Esophagus squamous epithelium (tissue), 5 donors: ENCODE measurements at regions not wholly inside any gene's neighbourhood (a gene's known extent, or its start where the extent isn't known, plus 50 kb on each side); places are given as distances from the start of the nearest gene placed in this dataset.

Experiments
- DNase-seq: peaks from one replicate; lab custom pipeline; 2025; lab: John Stamatoyannopoulos, UW
- H3K27ac ChIP-seq, 4 donors: fragments of 200-600 bp; sonication (generic); one replicate each; pipeline ENCODE4 v1.5.1; 2016 to 2019; ENCODE audit warnings: mild to moderate bottlenecking in 1 of 4
- H3K27me3 ChIP-seq, 4 donors: fragments of 200-600 bp; sonication (generic); 1 replicate in 3 of 4; 2 replicates in 1 of 4; pipeline versions ENCODE4 v1.5.1 to v1.6.0; 2017 to 2021; ENCODE audit warnings: antibody characterized with exemption in 1 of 4
- H3K36me3 ChIP-seq, 3 donors: fragments of 200-600 bp; sonication (generic); one replicate each; pipeline ENCODE4 v1.5.1; 2016 to 2019
- H3K4me1 ChIP-seq, 3 donors: fragments of 200-600 bp; sonication (generic); one replicate each; pipeline ENCODE4 v1.5.1; 2017 to 2019
- H3K4me3 ChIP-seq, 4 donors: fragments of 200-600 bp; sonication (generic); 1 replicate in 3 of 4; 2 replicates in 1 of 4; pipeline ENCODE4 v1.5.1; 2016 to 2019; ENCODE audit warnings: mild to moderate bottlenecking in 2 of 4, moderate library complexity in 1 of 4
- H3K9me3 ChIP-seq, 3 donors: fragments of 200-600 bp; sonication (generic); one replicate each; pipeline ENCODE4 v1.5.1; 2016 to 2019
- POLR2A ChIP-seq, 4 donors: fragments of 450-650 bp; IDR thresholded peaks; one replicate each; pipeline ENCODE4 v1.6.1; 2017; ENCODE audit warnings: antibody characterized with exemption in 4 of 4, mild to moderate bottlenecking in 4 of 4, moderate library complexity in 3 of 4
- WGBS, 2 donors: methylation state at CpG; one replicate each; pipeline ENCODE4 v1.1.5; 2018; 5-methylcytosine and 5-hydroxymethylcytosine counted together
- intact Hi-C: fragments of 100-400 bp; cut with DNase I; formaldehyde crosslinking; loops from one replicate; pipeline ENCODE4 v1.15.0; 2022
- TF ChIP-seq, protein P1 (sequence below), 6 experiments: fragments of 450-650 bp in 4 of 6; fragments of 200-600 bp in 2 of 6; sonication (generic) in 2 of 6; IDR thresholded peaks; one replicate each; pipeline ENCODE4 v1.5.1; 2016 to 2019; ENCODE audit warnings: antibody characterized with exemption in 6 of 6, mild to moderate bottlenecking in 4 of 6, moderate library complexity in 4 of 6
- donor health status: DM: yes; HTN: yes; CAD: no.

DNA sequence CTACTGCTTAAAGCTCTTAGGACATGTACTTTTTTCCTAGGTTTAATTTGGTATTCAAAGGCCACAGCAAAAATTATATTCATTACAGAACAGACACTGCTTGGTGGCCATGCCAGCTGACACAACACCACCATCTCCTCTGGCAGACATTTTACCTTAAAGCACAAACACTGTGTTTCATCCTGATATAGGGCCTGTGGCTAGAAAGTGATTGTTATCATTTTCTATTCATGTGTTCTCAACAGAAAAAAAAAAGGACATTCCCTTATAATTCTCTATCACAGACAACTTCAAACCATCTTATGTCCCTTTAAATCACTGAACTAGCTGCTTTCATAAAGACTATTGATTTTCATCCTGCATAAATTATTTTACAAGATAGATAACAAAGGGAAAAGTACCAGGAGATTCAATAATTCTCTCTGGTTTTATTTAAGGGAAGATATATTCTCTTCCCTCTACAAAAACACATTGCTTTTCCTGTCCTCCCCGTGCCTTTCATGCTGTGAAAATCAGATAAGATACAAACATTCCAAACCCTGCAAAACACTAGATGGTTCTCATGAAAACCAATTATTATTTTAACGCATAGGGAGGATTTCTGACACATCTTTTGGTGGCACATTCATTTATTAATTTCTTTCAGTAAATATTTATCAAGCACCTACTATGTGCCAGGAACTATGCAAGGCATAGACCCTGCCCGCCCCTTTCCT, 139.3 kb upstream of the TMCC3 start:
- intact Hi-C loops = no loop called here
- Histone ChIP-seq H3K9me3 (no peaks in the 10 kb centered on the region), H3K4me3 (no peak overlapping the region), H3K27ac (no peak overlapping the region), H3K36me3 (no peaks in the 10 kb centered on the region), H3K4me1 (no peaks in the 10 kb centered on the region), H3K27me3 (no peaks in the 10 kb centered on the region)
- TF ChIP-seq, protein P1, sequence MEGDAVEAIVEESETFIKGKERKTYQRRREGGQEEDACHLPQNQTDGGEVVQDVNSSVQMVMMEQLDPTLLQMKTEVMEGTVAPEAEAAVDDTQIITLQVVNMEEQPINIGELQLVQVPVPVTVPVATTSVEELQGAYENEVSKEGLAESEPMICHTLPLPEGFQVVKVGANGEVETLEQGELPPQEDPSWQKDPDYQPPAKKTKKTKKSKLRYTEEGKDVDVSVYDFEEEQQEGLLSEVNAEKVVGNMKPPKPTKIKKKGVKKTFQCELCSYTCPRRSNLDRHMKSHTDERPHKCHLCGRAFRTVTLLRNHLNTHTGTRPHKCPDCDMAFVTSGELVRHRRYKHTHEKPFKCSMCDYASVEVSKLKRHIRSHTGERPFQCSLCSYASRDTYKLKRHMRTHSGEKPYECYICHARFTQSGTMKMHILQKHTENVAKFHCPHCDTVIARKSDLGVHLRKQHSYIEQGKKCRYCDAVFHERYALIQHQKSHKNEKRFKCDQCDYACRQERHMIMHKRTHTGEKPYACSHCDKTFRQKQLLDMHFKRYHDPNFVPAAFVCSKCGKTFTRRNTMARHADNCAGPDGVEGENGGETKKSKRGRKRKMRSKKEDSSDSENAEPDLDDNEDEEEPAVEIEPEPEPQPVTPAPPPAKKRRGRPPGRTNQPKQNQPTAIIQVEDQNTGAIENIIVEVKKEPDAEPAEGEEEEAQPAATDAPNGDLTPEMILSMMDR (IDR thresholded peaks at IDR 0.05) = no peak
- no peak for TF ChIP-seq POLR2A (IDR thresholded peaks at IDR 0.05)
- WGBS, 2 donors = 68 to 75% methylated on average over 3 of the region's 3 CpGs
- no peak for DNase-seq

DNA sequence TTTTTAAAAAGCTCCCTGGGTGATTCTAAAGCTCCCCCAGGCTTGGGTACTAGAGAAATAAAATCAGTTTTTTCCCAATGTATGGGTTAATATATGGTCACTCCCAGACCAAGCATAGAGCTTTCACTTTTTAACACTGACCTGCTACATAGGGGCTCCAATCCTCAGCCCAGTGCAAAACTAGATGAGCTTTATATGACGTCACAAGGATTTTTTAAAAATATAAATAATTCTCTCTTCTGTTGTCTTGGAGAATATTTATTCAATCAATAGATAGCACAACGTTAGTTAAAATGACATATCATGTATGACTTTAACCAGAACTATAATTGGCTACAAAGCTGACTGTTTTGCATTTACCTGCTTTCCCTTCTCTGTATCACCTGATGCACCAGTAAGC, 137.9 kb upstream of the TMCC3 start:
- no peak overlapping the region for H3K27ac ChIP-seq
- intact Hi-C loops = no loop called here
- WGBS, 2 donors = 67 to 76% methylated on average over 2 of the region's 2 CpGs
- H3K4me3 ChIP-seq = no peak overlapping the region
- no peaks in the 10 kb centered on the region for H3K36me3 ChIP-seq
- no peak for DNase-seq
- H3K9me3 ChIP-seq = no peaks in the 10 kb centered on the region
- TF ChIP-seq POLR2A (IDR thresholded peaks at IDR 0.05) = no peak
- TF ChIP-seq, protein P1 (IDR thresholded peaks at IDR 0.05) = no peak
- peaks cover 0 to 6% (median 3%) of the 10 kb centered on the region in 3 donors for H3K4me1 ChIP-seq
- no peaks in the 10 kb centered on the region for H3K27me3 ChIP-seq

DNA sequence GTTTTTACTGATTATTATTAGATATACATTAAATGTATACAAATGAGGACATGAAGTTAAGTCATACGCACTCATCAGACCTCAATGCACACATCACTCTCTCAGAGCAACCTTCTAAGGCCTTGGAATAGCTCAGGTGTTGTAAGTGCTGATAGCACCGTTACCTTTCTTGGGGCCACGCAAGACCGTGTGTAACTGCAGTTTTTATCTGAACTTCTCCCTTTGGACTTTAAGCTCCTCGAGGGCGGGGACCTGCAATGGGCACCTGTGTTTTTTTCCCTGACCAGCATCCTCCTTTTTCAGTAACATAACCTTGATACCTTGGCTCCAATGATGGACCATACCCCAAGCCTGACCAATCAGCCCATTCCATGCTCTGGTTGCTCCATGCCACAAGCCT, 136.5 kb upstream of the TMCC3 start:
- H3K36me3 ChIP-seq = no peaks in the 10 kb centered on the region
- no peaks in the 10 kb centered on the region for H3K27me3 ChIP-seq
- WGBS, 2 donors = 88 to 92% methylated on average over 6 of the region's 6 CpGs
- no peaks in the 10 kb centered on the region for H3K9me3 ChIP-seq
- no peak overlapping the region for H3K4me3 ChIP-seq
- peaks cover 0 to 6% (median 3%) of the 10 kb centered on the region in 3 donors for H3K4me1 ChIP-seq
- intact Hi-C loops = no loop called here
- H3K27ac ChIP-seq = no peak overlapping the region
- TF ChIP-seq, protein P1 (IDR thresholded peaks at IDR 0.05) = no peak
- TF ChIP-seq POLR2A (IDR thresholded peaks at IDR 0.05) = no peak
- no peak for DNase-seq

DNA sequence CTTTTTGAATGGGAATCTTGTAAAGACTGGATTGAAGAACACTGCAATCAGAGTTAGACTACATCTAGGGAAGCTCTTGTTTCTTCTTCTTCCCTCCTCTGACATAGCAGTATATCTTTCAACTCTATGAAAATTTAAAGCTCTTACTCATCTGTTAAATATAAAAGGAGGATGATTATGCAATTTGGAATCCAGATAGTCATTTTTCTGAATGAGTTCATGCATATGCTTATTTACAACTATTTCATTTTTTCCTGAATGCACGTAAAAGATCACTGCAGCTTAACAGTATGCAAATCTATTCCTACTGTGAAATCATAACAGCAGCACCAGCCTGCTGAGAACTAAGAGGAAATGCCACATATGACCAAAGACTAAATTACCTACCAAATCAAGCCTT, 133.5 kb upstream of the TMCC3 start:
- no peak overlapping the region for H3K27ac ChIP-seq
- TF ChIP-seq, protein P1 (IDR thresholded peaks at IDR 0.05) = no peak
- TF ChIP-seq POLR2A (IDR thresholded peaks at IDR 0.05) = no peak
- peaks cover 0 to 6% (median 6%) of the 10 kb centered on the region in 3 donors for H3K4me1 ChIP-seq
- H3K27me3 ChIP-seq = no peaks in the 10 kb centered on the region
- H3K9me3 ChIP-seq = no peaks in the 10 kb centered on the region
- intact Hi-C loops = no loop called here
- WGBS, 2 donors = 14 to 35% methylated on average over 1 of the region's 1 CpG
- H3K36me3 ChIP-seq = no peaks in the 10 kb centered on the region
- no peak for DNase-seq
- no peak overlapping the region for H3K4me3 ChIP-seq

DNA sequence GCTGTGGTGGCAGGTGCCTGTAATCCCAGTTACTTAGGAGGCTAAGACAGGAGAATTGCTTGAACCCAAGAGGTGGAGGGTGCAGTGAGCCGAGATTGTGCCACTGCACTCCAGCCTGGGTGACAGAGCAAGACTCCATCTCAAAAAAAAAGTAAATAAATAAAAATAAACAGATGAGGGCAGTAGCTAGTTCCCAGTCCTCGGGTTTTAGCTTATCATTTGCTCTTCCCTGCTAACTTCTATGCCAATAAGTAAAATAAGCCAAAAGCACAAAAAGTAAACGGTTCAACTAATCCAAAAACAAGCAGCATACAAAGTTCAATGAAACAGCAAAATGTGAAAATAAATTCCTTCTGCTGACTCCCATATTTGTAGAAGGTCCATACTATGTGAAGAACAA, 133.0 kb upstream of the TMCC3 start:
- H3K27me3 ChIP-seq = no peaks in the 10 kb centered on the region
- intact Hi-C loops = no loop called here
- H3K9me3 ChIP-seq = no peaks in the 10 kb centered on the region
- TF ChIP-seq, protein P1 (IDR thresholded peaks at IDR 0.05) = no peak
- no peak for TF ChIP-seq POLR2A (IDR thresholded peaks at IDR 0.05)
- H3K4me1 ChIP-seq = peaks cover 0 to 6% (median 6%) of the 10 kb centered on the region in 3 donors
- no peak overlapping the region for H3K4me3 ChIP-seq
- no peak for DNase-seq
- no peaks in the 10 kb centered on the region for H3K36me3 ChIP-seq
- no peak overlapping the region for H3K27ac ChIP-seq
- WGBS, 2 donors = 21 to 33% methylated on average over 3 of the region's 3 CpGs
